ENCODE measurements at regions not wholly inside any gene's neighbourhood (a gene's known extent, or its start where the extent isn't known, plus 50 kb on each side); places are given as distances from the start of the nearest gene placed in this dataset.

DNA sequence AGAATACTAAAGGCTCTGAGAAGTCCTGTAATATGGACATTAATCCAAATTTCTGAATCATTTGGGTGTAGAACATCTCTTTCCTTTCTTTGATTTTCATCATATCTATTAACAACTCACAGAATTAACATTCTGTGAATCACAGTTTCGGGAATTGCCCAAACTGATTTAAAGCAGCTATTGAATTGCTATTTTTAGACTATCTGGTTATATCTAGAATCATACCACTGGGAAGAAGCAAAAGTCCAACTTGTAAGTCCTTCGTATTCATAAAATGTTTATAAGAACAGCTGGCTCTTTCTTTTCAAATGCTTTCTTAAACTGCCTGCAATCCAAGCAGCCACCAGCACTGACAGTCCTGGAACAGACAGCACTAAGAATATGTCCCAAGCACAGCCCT, 733.0 kb downstream of the NTRK3 start:
- Histone ChIP-seq H3K27me3 (replicated peaks; ENCODE audit: insufficient read depth) (no peaks in the 10 kb centered on the region), H3K4me3 (no peak overlapping the region), H3K27ac (no peak overlapping the region), H3K4me1 (ENCODE audit: control insufficient read depth in 1 of 2, low read depth in 2 of 2) (no peaks in the 10 kb centered on the region), H3K9me3 (no peaks in the 10 kb centered on the region), H3K36me3 (no peaks in the 10 kb centered on the region)
- ATAC-seq (ENCODE audit: insufficient number of reproducible peaks, low FRiP score, low read depth) (no peak), DNase-seq (ENCODE audit: low spot score) (no peak)
- TF ChIP-seq, protein P1, sequence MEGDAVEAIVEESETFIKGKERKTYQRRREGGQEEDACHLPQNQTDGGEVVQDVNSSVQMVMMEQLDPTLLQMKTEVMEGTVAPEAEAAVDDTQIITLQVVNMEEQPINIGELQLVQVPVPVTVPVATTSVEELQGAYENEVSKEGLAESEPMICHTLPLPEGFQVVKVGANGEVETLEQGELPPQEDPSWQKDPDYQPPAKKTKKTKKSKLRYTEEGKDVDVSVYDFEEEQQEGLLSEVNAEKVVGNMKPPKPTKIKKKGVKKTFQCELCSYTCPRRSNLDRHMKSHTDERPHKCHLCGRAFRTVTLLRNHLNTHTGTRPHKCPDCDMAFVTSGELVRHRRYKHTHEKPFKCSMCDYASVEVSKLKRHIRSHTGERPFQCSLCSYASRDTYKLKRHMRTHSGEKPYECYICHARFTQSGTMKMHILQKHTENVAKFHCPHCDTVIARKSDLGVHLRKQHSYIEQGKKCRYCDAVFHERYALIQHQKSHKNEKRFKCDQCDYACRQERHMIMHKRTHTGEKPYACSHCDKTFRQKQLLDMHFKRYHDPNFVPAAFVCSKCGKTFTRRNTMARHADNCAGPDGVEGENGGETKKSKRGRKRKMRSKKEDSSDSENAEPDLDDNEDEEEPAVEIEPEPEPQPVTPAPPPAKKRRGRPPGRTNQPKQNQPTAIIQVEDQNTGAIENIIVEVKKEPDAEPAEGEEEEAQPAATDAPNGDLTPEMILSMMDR (IDR thresholded peaks at IDR 0.05), result no peak

DNA sequence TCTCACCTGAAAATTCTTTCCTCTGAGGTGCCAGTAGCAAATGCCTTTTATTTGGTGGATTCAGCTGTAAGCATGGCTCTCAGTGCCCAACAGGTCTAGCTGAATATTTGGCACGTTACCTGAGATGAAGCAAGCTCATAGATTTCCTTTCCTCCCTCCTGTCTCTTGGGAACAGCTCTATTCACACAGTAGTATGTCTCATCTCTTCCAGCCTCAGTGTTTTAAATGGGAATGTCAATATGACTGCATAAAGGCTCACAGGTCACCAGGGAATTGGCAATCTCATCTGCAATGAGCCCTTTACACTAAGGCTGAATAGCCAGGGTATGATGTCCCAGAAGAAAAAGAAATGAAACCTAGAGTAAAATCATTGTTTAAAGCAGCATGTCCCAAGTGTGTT, 733.5 kb downstream of the NTRK3 start:
- ATAC-seq (ENCODE audit: insufficient number of reproducible peaks, low FRiP score, low read depth) (no peak), DNase-seq (ENCODE audit: low spot score) (no peak)
- TF ChIP-seq, protein P1 (IDR thresholded peaks at IDR 0.05), result no peak
- Histone ChIP-seq H3K27me3 (replicated peaks; ENCODE audit: insufficient read depth) (no peaks in the 10 kb centered on the region), H3K4me1 (ENCODE audit: control insufficient read depth in 1 of 2, low read depth in 2 of 2) (no peaks in the 10 kb centered on the region), H3K27ac (no peak overlapping the region), H3K9me3 (no peaks in the 10 kb centered on the region), H3K4me3 (no peak overlapping the region), H3K36me3 (no peaks in the 10 kb centered on the region)

DNA sequence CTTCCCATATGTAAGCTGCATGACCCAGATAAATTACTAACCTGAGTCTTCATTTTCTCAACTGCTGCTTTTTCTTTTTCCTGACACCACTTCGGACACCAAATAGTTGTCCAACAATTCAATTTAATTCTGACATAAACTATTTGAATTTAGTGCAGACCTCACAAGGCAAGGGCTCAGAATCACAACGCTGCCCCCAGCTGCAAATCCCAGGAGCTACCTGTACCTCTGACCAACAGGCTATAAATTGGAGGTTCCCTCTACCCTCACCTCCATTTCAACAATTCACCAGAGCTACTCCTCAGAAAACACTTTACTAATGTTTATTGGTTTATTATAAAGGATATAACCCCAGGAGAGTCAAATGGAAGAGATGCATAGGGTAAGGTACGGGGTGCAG, 737.6 kb downstream of the NTRK3 start:
- TF ChIP-seq, protein P1 (IDR thresholded peaks at IDR 0.05), result no peak
- H3K36me3 ChIP-seq, result no peaks in the 10 kb centered on the region
- ATAC-seq (ENCODE audit: insufficient number of reproducible peaks, low FRiP score, low read depth) (no peak), DNase-seq (ENCODE audit: low spot score) (no peak)
- H3K4me3 ChIP-seq, result no peak overlapping the region
- no peak overlapping the region for H3K27ac ChIP-seq
- no peaks in the 10 kb centered on the region for H3K4me1 ChIP-seq (ENCODE audit: control insufficient read depth in 1 of 2, low read depth in 2 of 2)
- no peaks in the 10 kb centered on the region for H3K9me3 ChIP-seq
- H3K27me3 ChIP-seq (replicated peaks; ENCODE audit: insufficient read depth), result no peaks in the 10 kb centered on the region

DNA sequence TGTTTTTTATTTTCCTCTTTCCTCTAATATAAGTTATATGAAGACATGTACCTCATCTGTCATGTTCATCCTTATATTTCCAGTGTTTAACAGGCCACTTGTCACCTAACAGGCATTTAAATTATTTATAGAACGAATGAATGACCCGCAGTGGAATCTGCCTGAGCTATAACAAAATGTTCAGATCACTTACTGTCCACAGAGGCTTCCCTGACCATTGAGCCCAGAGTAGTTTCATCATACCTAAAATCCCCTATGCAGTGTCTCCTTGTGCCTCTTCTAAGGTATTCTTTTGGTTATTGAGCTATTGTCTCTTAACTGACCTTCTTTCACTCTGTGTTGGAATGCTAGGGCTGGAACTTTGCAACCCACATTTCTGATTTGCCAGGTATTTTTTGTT, 748.5 kb downstream of the NTRK3 start:
- no peak for ATAC-seq (ENCODE audit: insufficient number of reproducible peaks, low FRiP score, low read depth)
- H3K27me3 ChIP-seq (replicated peaks; ENCODE audit: insufficient read depth), result no peaks in the 10 kb centered on the region
- H3K4me1 ChIP-seq (ENCODE audit: control insufficient read depth in 1 of 2, low read depth in 2 of 2), result no peaks in the 10 kb centered on the region
- no peak for DNase-seq (ENCODE audit: low spot score)
- no peak overlapping the region for H3K27ac ChIP-seq
- no peaks in the 10 kb centered on the region for H3K36me3 ChIP-seq
- TF ChIP-seq, protein P1 (IDR thresholded peaks at IDR 0.05), result no peak
- no peak overlapping the region for H3K4me3 ChIP-seq
- H3K9me3 ChIP-seq, result no peaks in the 10 kb centered on the region

DNA sequence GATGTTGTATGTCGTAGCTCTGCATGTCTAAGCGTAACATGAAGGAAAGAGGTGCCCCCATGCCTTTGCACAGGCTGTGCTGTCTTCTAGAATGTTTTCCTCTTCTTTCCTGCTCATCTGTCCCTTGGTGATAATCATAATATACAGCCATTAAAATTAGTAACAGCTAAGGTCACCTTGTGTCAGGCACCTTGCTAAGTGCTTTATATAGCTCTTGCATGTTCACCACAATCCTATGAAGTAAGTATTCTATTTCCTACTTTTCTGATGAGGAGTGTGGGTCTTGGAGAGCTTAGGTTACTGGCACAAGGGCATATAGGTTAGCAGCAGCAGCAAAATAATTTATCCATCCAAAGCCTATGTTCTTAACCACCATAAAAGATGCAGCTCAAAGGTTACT, 754.4 kb downstream of the NTRK3 start:
- DNase-seq (ENCODE audit: low spot score), result no peak
- H3K36me3 ChIP-seq, result no peaks in the 10 kb centered on the region
- no peaks in the 10 kb centered on the region for H3K9me3 ChIP-seq
- no peak overlapping the region for H3K27ac ChIP-seq
- no peak for ATAC-seq (ENCODE audit: insufficient number of reproducible peaks, low FRiP score, low read depth)
- TF ChIP-seq, protein P1 (IDR thresholded peaks at IDR 0.05), result no peak
- no peak overlapping the region for H3K4me3 ChIP-seq
- H3K4me1 ChIP-seq (ENCODE audit: control insufficient read depth in 1 of 2, low read depth in 2 of 2), result peaks cover 0 to 1% of the 10 kb centered on the region in 2 donors
- H3K27me3 ChIP-seq (replicated peaks; ENCODE audit: insufficient read depth), result no peaks in the 10 kb centered on the region
